HG02840 (cell line): ENCODE measurements at regions not wholly inside any gene's neighbourhood (a gene's known extent, or its start where the extent isn't known, plus 50 kb on each side); places are given as distances from the start of the nearest gene placed in this dataset.
"Not testable (repeated sequence)": the region's sequence is repeated elsewhere in the genome, so short reads cannot be mapped to it uniquely, and the experiment has no call there.

ENCODE experiments used
- ATAC-seq: cut with Tn5 transposase; IDR thresholded peaks from one replicate; pipeline ENCODE4 v1.9.1; 2021; ENCODE audit warnings: mild to moderate bottlenecking, moderate library complexity, moderate number of reproducible peaks; ENCODE audit not compliant: unreplicated experiment, low FRiP score

DNA sequence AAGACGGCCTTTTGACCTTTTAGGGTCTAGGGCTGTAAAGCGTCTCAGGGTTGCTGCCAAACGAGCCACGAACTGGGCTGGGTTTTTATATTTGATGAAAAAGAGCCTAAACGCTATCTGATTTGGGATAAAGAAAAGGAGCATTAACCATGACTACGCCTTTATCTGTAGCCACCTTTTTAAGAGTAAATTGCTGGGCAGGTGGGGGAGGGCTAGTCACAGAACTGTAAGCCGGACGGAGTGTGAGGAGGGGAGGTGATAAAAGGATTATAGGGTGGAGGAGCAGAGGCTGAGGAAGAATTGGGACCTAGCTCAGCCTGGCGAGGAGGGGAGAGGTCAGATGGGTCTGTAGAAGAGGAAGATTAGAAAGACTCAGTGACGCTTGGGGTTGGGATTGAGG, 419.5 kb upstream of the LMO3 start:
- ATAC-seq = not testable (repeated sequence)

DNA sequence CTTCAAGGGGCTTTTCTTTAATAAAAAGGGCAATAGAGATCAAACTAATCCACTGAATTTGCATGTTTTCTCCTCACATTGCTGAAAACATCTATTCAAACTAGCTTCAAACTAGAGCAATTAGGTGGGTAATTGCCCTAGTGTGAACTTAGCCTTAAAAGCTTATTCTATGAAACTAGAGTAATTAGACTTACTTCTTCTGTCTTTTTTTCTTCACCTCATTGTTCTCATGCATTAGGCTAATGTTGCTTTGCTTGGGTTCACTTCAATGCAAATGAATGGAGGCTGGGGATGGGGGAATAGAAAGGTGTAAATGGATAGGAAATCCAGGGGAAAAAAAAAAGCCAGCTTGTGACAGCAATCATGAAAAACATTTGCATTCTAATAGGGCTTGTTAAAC, 414.8 kb upstream of the LMO3 start:
- no peak for ATAC-seq

DNA sequence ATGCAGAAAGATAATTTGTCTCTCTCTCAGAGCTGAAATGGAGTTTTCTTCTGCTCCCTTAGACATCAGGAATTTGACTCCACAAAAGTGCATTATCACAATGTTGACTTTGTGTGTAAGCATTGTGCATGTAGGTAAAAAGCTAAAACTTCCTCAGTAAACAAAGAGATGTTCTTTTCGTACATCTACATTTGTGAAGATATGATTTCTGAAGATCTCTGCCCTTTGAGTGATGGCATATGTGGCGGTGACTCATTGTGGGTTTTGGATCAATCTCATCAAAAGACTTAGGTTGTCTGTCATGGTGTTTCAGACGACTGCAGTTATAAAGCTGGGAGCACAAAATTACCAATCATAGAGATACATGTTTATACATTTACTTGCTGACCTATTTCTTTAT, 411.4 kb upstream of the LMO3 start:
- no peak for ATAC-seq

DNA sequence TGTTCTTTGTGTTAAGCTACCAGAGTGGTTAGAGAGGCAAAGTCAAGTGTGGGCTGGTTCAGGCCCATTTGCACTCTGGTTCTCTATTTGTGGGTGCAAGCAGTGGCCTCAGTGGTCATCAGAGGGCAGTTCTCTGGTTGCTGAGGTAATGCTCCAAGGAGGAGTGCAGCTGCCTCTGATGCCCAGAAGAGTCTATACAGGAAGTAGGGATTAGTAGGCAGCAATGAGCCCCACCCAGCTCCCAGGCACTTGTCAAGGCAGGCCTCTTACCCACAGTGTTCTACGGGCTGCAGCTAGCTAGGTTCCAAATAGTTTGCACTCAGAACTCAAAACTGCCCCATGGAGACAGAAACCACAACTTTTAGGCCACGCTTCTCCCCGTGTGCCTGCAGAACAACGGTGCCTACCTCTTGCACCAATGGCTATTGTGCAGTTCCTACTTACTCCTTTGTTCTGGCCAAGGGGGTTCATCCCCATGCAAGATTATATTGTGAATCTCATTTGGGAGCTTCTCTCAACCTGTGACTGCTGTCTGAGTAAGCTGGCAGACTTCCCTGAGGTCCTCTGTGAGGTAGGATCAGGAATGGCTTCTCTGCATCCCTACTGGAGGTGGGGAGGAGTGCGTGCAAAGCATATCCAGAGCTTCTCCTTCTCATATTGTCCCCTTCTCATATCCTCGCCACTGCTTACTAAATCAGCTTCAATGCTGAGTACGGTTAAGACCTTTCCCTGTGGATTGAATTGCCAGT, 410.3 kb upstream of the LMO3 start:
- no peak for ATAC-seq

DNA sequence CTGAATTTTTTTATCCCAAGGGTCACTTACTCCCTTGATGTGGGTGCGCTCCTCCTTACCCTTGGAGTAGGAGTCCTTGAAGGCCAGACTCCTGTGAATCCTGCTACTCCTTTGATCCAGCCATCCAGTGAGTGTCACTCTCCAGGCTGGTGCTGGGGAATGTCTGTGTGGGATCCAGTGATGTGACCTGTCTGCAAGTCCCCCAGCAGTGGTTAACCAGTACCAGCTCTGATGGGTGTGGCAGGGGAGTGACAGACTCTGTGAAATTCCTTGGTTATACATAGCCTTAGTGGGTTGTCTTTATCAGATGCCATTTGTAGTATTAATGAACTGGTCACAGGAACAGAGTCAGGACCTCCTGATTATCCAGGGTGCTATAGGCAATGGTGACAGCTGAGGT, 409.5 kb upstream of the LMO3 start:
- ATAC-seq = no peak

DNA sequence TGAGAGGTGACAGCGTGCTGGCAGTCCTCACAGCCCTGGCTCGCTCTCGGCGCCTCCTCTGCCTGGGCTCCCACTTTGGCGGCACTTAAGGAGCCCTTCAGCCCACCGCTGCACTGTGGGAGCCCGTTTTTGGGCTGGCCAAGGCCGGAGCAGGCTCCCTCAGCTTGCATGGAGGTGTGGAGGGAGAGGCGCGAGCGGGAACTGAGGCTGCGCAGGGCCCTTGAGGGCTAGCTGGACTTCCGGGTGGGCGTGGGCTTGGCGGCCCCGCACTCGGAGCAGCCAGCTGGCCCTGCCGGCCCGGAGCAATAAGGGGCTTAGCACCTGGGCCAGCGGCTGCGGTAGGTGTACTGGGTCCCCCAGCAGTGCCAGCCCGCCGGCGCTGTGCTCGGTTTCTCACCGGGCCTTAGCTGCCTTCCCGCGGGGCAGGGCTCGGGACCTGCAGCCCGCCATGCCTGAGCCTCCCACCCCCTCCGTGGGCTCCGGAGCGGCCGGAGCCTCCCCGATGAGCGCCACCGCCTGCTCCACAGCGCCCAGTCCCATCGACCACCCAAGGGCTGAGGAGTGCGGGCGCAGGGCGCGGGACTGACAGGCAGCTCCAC, 401.6 kb upstream of the LMO3 start:
- ATAC-seq = not testable (repeated sequence)

DNA sequence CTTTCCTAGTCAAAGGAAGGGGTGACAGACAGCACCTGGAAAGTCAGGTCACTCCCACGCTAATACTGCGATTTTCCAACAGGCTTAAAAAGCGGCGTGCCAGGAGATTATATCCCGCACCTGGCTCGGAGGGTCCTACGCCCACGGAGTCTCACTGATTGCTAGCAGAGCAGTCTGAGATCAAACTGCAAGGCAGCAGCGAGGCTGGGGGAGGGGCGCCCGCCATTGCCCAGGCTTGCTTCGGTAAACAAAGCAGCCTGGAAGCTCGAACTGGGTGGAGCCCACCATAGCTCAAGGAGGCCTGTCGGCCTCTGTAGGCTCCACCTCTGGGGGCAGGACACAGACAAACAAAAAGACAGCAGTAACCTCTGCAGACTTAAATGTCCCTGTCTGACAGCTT, 392.6 kb upstream of the LMO3 start:
- not testable (repeated sequence) for ATAC-seq

DNA sequence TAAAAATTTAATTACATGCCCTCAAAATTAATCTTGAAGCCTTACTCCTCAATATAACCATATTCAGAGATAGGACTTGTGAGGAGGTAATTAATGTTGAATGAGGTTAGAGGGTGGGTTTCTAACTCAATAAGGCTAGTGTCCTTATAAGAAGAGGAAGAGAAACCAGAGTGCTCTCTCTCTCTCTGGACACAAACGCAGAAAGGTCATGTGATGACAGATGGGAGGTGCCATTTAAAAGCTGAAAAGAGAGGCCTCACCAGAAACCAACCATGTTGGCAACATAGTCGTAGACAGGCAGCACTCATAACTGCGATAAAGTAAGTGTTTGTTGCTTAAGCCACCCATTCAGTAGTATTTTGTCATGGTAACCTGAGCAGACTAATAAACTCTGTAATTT, 378.5 kb upstream of the LMO3 start:
- ATAC-seq = no peak

DNA sequence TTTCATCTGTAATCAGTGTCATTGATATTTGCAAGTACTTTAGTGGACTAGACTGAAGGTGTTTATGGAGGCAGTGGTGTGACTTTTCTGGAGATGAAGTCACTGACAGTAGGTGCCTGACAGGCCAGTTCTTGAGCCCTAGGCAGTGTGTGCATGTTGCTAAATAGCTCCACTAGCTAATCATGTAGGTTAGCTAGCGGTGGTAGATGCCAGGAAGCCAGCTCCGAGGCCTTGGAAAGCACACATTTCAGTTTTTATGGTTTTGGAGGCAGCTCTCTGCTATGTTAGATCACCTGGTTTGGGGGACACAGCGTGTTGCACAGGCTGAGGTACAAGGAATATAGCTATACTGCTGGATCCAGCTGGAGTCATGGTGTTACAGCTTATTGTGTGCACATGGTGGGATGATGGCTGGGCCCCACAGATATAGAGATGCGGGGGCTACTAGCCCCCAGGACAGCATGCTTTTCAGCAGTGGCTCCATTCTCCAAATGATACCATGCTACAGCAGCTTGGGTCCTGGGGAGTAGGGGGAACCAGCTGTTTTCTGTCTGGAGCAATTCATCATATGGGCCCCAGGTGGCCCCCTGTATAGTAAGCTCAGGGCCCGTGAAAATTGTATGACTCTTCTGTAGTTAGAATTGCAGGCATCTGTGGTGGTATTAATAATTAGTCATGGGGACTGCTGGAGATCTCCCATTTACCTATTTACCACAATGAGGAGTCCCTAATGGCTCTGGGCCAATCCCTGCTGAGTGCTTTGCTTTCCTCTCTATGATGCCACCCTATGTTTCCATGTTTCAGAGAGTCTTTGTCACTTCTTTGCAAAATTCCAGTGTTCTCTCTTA, 367.2 kb upstream of the LMO3 start:
- ATAC-seq = no peak

DNA sequence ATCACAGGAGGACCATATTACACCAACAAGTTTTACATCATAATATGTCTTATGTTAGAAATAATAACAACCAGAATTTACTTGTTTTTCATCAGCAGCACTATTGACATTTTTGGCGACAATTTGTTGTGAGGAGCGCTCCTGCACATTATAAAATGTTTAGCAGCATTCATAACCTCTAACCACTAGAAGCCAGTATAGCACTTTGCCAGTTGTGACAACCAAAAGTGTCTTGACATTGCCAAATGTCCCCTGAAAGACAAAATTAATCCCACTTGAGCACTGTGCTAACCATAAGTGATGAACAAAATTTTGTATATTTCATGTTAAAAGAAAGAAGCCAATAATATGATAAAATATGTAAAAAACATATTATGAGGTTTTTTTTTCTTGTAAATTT, 356.9 kb upstream of the LMO3 start:
- no peak for ATAC-seq

DNA sequence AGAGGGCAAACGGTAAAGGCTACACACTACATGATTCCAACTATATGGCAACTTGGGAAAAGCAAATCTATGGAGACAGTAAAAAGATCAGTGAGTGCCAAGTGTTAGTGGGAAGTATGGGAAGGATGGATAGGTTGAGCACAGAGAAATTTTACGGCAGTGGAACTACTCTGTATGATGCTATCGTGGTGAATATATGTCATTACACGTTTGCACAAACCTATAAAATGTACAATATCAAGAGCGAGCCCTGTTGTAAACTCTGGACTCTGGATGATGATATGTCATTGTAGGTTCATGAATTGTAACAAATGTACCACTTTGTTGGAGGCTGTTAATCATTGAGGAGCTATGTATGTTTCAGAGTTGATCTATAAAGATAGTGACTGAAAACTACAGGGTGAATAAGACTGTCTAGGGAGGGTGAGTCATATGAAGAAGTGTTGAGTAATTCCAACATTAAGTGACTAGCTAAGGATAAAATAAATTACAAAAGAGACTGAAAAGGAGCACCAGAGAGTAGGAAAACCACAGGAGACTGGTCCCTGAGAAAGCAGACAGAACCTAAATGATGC, 349.2 kb upstream of the LMO3 start:
- peak; percentile 90 for ATAC-seq

DNA sequence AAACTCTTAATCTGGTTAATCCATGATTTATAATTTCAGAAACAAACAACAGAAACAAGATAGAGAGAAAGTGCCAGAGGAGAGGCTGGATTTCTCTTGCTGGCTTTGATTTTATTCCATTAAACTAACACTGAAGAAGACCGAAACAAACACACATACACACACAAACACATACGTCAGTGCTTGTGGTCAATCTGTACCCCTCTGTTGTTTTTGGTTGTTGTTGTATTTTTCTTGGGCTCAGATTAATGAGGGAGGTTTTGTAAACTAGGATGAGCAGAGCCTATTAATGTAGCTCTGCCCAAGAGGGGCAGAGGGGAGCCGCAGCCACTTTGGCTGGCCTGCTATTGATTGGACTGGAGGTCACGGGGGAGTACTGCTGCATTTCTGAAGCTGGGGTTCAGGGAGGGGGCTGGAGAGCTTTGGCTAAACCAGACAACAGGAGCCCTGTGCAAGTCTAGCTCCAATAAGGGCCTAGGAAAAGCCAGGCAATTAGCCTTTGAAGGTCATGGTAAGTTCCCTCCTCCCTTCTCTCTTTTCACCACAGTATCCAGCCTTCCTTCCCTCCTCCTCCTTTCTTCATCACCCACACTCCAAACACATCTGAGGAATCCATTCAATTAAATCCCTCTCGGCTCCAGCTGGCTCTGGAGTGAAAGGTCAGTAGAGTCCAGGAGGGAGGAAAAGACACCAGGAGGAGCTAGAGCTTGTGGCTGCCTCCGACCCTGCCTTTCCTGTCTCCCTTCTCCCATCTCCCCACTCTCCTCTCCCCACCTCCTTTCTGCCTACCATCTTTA, 344.1 kb upstream of the LMO3 start:
- no peak for ATAC-seq

DNA sequence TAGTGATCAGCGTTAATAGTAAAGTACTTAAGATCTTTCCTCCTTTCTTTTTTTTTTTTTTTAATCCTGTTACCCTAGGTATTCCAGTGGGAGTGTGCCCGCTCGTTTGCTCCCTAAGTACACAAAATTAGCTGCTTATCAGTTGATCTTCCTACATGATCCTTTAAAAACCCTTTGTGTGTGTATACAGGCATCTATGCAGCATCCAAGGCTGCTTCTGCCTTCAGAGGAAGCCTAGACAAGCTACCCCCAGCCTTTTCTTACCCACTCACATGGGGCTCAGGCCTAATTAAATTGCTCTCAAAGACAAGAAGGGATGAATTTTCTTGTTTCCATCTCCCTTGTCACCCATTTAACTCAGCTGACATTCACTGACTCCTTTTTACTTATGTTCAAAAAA, 343.4 kb upstream of the LMO3 start:
- ATAC-seq = no peak

DNA sequence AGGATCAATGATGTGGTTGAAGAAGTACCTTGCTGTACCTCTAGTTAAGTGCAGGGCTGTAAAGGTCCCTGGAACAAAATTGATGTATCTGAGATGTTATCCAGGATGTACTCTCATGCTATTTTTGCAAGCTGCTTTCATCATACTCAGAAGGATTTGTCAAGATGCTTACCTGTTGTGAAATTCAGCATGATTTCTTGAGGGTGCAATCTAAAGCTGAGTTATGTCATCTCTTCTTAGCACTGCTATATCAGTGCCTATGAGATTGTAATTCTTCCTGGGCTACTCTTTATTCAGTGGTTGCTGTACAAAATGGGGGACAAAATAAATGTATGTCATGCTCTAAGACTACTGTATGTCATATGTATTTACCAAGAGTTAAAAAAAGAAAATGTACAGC, 340.7 kb upstream of the LMO3 start:
- no peak for ATAC-seq

DNA sequence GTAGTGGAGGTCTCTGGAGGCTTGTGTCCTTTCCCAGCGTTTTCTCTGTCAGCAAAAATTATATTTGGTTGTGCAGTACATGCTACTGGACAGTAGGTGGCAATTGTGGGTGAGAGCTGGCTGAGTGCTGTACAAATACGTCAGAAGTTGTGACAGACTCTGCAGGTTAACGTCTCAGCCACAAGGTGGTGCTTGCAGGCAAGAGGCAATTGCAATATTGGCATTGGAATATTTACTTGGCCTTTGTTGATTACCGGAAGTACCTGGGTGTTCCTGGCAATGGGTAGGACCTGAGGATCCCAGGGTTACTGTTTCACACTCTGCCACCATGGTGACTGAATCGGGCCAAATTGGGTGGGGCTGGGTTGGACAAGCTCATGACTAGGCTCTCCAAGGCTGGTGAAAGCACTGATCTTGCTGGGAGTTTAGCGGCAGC, 333.9 kb upstream of the LMO3 start:
- peak; percentile 97 for ATAC-seq

DNA sequence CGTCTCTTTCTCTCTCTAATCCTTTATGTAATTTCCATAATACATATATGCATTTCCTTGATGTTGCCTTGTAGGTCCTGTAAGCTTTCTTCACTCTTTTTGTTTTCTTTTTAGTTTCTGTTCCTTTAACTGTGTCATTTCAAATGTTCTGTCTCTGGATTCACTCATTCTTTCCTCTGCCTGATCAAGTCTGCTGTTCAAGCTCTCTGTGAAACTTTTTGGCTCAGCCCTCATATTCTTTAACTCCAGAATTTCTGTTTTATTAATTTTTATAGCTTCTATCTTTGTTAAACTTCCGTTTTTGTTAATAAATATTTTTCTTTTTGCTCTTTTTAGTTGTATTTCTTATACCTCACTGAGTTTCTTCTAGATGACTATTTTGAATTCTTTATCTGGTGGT, 321.3 kb upstream of the LMO3 start:
- no peak for ATAC-seq

DNA sequence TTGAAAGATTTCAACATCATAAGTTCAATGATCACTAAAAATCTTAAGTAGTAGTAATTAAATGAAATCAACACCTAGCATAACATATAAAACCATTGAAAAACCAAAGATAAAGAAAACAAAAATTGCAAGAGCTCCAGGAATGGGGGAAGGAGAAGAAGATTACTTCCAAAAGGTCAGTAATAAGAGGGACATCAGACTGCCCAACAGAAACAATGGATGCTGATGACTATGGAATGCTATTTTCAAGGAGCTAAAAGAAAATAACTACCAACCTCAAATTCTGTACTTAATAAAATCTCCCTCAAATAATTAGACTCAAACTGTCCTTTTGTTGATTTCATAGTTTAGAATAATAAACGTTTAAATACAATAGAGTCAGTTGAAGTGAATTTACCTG, 314.5 kb upstream of the LMO3 start:
- no peak for ATAC-seq

DNA sequence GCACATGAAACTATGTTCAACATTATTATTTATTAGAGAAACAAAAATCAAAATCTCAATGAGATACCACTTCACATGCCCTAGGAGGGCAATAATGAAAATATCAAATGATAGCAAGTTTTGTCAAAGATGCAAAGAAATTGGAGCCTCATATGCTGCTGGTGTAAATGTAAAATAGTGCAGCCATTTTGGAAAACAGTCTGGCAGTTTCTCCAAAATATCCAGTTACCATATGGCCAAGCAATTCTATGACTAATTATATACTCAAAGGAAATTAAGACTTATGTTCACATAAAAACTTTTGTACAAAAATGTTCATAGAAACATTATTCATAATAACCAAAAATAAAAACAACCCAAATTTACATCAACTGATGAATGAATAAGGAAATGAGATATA, 313.6 kb upstream of the LMO3 start:
- ATAC-seq = no peak

DNA sequence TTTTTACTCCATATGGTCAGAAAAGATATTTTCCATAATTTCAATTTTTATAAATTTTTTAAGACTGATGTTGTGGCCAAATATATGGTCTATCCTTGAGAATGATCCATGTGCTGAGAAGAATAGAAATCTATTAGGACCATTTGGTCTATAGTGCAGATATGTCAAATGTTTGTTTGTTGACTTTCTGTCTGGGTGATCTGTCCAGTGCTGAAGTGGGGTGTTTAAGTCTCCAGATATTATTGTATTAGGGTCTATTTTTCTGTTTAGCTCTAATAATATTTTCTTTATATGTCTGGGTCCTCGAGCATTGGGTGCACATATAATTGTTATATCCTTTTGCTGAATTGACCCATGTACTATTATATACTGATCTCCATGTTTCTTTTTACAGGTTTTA, 308.9 kb upstream of the LMO3 start:
- no peak for ATAC-seq

DNA sequence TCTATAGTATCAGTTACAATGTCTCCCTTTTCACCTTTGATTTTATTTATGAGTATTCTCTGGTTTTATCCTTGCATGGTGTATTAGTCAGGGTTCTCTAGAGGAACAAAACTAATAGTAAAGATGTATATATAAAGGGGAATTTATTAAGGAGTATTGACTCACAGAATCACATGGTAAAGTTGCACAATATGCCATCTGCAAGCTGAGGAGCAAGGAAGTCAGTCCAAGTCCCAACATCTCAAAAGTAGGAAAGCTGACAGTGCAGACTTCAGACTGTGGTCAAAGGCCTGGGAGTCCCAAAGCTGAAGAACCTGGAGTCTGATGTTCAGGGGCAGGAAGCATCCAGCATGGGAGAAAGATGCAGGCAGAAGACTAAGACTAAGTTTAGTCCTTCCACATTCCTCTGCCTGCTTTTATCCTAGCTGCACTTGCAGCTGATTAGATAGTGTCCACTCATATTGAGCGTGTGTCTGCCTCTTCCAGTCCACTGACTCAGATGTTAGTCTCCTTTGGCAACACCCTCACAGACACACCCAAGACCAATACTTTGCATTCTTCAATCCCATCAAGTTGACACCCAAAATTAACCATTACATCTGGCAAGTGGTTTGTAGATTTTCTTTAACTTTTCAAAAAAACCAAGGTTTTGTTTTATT, 308.0 kb upstream of the LMO3 start:
- no peak for ATAC-seq
